GM18873 (cell line): ENCODE measurements at regions not wholly inside any gene's neighbourhood (a gene's known extent, or its start where the extent isn't known, plus 50 kb on each side); places are given as distances from the start of the nearest gene placed in this dataset.
"Not testable (repeated sequence)": the region's sequence is repeated elsewhere in the genome, so short reads cannot be mapped to it uniquely, and the experiment has no call there.

Experiments
- ATAC-seq: cut with Tn5 transposase; IDR thresholded peaks from one replicate; pipeline ENCODE4 v1.9.1; 2021; ENCODE audit warnings: mild to moderate bottlenecking, moderate library complexity, moderate number of reproducible peaks; ENCODE audit not compliant: unreplicated experiment, low FRiP score

DNA sequence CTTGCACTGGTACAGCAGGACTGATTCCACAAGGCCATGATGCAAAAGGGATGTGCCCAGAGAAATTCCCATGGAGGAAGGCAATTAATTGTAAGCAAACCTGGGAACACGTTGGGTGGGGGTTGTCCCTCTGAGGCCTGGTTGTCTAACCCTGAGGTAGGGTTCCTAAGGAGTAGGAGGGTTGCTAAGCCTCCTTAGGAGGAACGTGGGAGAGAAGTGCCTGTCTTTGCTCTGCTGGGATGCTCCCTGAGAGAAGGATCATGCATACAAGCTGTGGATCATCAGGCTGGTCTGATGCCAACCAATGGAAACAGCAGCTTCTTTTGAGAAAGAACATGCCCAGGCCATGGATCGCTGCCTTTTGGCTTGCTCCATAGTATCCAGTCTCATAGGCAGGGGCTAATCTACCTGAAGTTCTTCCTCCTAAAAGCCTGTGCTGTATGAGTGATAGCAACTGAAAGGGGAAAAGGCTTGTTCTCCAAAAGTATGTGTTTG, 203.7 kb upstream of the NPVF start:
- no peak for ATAC-seq

DNA sequence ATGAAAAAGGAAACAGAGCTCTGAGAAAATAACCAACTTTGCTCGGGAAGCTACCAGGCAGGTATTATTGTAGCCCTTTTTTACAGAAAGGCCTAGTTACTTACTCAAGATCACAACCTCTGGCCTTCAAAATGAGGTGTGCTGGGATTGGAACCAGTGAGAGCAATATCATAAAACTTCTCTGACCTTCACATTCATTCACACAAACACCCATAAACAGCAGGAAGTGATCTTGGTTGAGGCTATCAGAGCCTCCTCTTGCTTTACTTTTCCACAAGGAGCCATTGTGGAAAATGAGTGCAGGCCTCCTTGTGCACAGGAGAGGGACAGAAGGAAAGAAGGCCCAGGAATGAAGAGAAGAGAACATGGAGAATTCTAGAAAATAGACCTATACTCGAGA, 204.5 kb upstream of the NPVF start:
- no peak for ATAC-seq

DNA sequence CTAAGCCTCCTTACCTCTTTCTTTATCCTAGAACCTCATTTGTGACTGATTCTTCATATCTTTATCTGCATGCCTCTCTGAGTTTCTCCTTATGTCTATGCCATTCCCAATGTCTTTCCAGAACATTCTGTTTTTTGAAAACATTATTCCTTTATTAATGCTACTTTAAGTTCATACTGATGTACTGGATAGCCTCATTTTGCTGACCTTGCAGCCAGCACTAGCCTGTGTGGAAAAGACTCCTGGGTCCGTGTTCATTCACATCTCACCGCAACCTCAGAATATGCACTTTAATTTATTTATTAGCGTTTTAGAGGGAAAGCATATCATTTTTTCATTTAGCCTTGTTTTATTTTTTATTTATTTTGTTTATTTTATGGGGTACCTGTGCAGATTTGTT, 208.1 kb upstream of the NPVF start:
- no peak for ATAC-seq

DNA sequence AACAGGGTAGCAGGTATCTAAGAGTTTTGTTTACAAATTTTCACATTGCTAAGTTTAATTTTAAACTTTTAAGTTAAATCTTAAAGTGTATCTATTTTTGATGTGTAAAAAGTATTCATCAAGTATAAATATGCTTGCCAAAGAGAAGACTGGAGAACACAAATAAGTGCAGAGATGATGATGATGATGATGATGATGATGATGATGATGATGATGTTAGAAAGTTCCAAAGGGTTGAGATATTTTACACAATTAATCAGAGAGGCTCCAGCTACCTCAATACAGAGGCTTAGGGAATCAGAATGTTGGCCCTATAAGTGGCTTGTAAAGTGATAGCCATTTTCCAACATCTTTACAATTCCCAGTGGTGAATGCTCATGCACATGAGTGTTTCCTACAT, 209.0 kb upstream of the NPVF start:
- no peak for ATAC-seq

- ATAC-seq = no peak
These were observed 216.7 kb upstream of the NPVF start for GRCh38 chr7:25444991-25445390.

DNA sequence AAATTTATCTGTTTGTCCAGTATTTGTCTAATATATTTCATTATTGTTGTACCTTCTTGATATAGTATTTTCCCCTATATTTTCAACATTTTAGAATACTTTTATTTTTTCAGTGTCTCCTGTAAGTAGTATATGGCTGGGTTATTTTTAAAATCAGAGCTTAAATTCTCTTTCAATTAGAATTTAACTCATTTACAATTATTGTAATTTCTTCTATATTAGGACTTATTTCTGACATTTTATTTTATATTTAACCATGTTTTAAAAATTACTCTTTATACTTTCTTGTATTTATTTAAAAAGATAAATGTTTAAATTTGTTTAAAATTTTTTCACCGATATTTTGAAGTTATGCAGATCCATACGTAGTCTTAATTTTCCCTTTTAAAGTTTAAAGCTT, 220.0 kb upstream of the NPVF start:
- ATAC-seq = no peak

DNA sequence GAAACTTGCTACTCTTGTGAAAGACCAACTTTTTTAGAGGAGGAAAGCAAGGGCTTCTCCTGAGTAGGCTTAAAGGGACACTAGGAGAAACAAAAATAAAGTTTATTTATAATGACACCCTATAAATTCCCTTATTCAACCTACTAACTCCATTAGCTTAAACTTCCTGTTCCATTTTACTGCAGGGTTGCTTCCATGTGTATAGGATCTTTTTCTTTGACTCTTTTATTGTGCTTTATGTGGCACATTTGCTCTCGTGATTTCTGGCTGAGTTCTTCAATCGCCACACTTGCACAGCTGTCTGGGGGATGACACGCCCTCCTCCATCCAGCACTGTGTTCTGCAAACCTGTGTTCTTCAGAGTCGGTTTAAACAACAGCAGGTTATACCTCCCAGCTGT, 225.7 kb upstream of the NPVF start:
- no peak for ATAC-seq

DNA sequence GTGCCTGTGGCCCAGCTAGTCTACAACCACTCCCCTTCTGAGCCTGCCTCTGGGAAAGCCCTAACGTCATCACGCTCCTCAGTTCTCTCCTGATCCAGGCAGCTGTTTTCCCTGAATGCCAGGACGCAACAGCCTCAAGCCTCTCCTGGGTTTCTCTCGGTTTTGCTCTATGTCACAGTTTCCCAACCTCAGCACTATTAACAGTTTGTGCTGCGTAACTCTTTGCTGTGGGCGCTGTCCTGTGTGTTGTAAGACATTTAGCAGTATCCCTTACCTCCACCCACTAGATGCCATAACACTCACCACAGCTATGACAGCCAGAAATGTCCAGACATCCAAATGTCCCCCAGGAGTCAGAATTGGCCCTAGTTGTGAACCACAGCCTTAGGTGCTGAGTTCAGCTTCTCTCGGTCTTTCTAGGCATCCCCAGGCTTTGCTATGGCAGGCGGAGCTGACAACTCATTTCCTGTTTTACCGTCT, 226.3 kb upstream of the NPVF start:
- no peak for ATAC-seq

DNA sequence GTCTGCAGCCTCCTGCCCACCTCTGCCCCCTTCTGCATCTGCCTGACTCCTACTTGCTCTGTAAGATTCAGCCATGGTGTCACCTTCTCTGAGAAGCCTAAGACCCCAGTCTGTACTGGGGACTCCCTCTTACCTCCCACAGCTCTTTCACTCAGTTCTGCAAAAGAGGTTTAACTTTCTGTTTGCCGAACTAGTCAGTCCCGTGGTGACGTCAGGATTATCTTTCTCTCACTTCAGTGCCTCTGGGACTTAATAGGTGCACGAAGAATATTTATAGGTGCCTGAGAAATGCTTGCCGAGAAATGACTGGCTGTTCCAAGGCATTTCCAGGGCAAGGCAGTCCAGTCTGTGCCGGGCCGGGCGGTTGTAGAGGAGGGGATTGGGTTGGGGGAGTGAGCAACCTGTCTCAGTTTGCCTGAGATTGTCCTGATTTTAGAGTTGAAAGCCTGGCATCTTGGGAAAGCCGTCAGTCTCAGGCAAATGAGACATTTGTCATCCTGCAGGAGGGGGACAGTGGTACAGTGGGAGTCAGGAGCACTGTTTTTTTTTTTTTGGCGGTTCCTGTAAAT, 227.5 kb upstream of the NPVF start:
- no peak for ATAC-seq

DNA sequence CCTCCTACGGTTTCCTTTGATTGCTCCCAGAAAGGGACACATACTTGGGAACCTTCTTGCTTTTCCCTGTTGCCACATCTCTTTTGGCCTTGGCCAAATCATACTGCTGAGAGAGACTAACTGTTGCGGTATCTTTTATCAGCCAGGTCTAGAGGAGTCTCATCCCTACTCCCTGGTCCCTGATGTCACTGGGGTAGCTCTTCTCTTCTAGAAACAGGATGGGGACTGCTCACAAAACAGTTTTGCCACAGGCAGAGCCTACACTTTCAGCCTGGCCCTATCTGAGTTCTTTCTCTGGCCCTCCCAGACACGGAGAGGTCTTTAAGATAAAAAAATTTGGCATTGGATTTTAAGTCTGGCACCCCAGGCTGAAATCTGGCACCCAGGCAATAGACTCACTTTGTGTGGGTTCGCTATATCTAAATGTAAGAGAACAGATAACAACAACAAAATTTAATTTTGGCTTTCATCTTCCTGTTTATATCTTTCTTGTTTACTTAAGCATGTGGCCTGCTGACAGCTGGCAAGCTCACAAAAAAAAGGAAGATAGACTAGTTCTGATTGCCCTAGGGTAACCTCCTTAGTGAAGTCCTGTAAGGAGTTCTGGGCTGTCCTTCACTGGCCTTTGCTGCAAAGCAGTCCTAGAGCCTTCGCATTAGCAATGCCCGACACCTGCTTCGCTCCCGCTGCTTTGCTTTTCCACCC, 228.3 kb upstream of the NPVF start:
- no peak for ATAC-seq

- no peak for ATAC-seq
These were observed 230.8 kb upstream of the NPVF start for GRCh38 chr7:25459057-25459456.

GRCh38 chr7:25460433-25460832, 232.1 kb upstream of the NPVF start:
- ATAC-seq = no peak

DNA sequence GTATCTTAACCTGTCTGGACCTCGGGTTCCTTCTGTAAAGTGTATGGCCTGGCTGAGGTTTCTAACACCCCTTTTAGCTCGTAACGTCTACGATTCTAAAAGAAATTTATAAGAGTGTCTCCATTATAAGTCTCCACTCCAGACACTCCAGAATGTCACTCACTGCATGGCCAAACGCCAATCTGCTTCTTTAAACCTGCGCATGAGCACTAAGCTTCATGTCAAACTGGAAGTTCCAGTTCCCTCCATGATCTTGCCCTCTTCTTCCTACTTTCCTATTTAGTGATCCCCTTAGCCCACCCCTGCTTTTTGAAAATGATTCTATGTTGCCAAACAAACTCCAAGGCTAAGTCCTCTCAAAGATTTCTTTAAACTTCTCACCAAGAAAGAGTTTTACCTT, 241.4 kb upstream of the NPVF start:
- ATAC-seq = no peak

GRCh38 chr7:25476863-25477499, 248.7 kb upstream of the NPVF start:
- no peak for ATAC-seq

DNA sequence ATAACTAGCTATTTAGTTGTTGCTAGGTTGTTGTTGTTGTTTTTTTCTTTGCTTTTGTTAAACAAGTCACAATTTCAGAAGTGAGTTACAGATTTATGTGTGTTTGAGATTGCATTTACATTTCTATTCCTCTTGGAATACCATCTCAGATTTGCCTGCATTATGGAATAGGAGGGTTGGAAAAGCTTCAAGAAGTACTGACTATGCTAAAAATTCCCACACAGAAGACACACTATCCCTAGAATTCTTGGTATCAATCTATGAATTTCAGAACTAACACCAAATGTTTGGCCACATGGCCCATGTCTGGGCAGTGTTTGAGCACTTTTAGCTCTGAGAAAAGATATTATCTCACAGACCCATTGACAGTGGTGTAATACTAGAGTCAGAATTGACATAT, 249.9 kb upstream of the NPVF start:
- not testable (repeated sequence) for ATAC-seq

- no peak for ATAC-seq
These were observed 250.6 kb upstream of the NPVF start for GRCh38 chr7:25478925-25479324.

- ATAC-seq = no peak
These were observed 253.6 kb upstream of the NPVF start for GRCh38 chr7:25481891-25482290.

DNA sequence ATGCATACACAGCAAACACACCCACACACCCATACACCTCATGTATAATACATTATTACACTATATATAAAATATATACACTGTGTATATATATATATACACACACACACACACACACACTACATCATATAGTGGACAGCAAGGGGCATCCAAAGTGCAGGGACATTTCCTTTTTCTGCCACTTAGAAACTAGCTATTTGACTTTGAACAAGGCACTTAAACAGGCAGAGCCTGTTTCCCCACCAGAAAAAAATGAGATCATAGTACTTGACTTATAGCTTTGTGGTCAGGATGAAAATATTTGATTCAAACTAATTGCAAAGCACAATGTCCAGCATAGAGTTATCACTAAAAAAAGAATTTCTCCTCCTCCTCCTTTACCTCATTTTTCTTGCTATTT, 254.3 kb upstream of the NPVF start:
- ATAC-seq = no peak

- no peak for ATAC-seq
These were observed 256.7 kb upstream of the NPVF start for GRCh38 chr7:25485026-25485425.

DNA sequence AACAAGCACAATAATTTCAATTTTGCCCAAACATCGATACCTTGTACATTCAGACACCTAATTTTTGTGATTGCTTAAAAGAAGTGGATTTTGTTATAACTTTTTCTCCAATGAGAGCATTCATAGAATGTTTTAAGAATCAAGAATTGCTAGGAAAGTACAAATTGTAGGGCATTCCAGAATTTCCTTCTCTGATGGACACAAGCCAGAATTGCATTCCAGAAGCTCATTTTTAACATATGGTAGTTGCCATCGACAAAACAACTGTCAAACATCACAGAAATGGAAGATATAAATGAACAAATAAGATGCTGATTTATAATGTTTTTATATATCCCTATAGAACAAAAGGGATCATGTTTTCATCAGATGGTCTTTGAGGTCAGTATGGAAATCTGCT, 258.4 kb upstream of the NPVF start:
- no peak for ATAC-seq

- ATAC-seq = no peak
These were observed 265.6 kb upstream of the NPVF start for GRCh38 chr7:25493805-25494366.
